ENCODE measurements at regions not wholly inside any gene's neighbourhood (a gene's known extent, or its start where the extent isn't known, plus 50 kb on each side); places are given as distances from the start of the nearest gene placed in this dataset.

DNA sequence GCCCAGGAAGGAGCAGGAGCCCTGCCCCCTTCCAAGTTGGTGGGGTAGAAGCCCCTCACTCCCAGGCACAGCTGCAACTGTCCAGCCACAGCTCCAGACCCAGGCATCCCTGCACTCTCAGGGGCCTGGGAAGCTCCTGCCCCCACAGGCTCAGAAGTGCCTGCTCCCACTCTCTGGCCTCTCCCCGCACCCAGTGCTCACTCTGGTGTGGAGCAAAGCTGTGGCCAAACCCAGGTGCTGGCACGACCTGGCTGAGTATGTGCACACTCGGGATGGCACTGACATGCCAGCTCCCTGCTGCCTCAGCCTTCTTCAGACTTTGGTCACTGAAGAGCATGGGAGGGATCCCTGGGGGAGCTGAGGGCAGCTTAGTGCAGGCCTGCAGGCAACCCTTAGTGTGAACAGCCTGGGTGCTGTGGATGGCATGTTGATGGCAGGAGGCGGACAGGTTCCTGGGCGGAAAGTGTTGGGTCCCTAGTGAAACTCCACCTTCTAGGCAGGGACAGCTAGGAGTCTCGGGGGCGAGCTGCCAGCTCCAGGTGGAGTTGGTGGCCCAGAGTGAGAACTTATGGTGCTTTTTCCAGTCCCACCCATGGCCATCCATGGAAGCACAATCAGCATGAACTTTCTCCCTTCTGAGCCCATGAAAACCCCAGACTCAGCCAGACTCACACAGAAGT lies 489.2 kb upstream of the ROBO2 start:
- TF ChIP-seq, protein P1, sequence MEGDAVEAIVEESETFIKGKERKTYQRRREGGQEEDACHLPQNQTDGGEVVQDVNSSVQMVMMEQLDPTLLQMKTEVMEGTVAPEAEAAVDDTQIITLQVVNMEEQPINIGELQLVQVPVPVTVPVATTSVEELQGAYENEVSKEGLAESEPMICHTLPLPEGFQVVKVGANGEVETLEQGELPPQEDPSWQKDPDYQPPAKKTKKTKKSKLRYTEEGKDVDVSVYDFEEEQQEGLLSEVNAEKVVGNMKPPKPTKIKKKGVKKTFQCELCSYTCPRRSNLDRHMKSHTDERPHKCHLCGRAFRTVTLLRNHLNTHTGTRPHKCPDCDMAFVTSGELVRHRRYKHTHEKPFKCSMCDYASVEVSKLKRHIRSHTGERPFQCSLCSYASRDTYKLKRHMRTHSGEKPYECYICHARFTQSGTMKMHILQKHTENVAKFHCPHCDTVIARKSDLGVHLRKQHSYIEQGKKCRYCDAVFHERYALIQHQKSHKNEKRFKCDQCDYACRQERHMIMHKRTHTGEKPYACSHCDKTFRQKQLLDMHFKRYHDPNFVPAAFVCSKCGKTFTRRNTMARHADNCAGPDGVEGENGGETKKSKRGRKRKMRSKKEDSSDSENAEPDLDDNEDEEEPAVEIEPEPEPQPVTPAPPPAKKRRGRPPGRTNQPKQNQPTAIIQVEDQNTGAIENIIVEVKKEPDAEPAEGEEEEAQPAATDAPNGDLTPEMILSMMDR (IDR thresholded peaks at IDR 0.05) = no peak
- no peak for TF ChIP-seq POLR2AphosphoS5 (IDR thresholded peaks at IDR 0.05)

All from esophagus muscularis mucosa (tissue), 3 donors.